Left colon (tissue), 2 donors: ENCODE measurements at regions not wholly inside any gene's neighbourhood (a gene's known extent, or its start where the extent isn't known, plus 50 kb on each side); places are given as distances from the start of the nearest gene placed in this dataset.
"Not testable (repeated sequence)": the region's sequence is repeated elsewhere in the genome, so short reads cannot be mapped to it uniquely, and the experiment has no call there.

Experiments
- ATAC-seq: fragments of 200-7000 bp; cut with Tn5 transposase; one replicate; pipeline ENCODE4 v1.9.1; 2020; ENCODE audit warnings: mild to moderate bottlenecking, moderate library complexity
- DNase-seq, 2 donors: peaks; one replicate each; pipeline ENCODE4 v3.0.0-alpha.2; 2020
- intact Hi-C, 2 donors: fragments of 100-400 bp; cut with DNase I in 1 of 2; cut with micrococcal nuclease in 1 of 2; formaldehyde crosslinking; loops; one replicate each; pipeline versions ENCODE4 v1.11.2 to v1.14.0; 2022; cut with DNase I, micrococcal nuclease
- donor health status: DM: no; HTN: no; CAD: no.
- donor health status: DM: yes; HTN: yes; CAD: no.

GRCh38 chr4:30092420-30093128 is 627.6 kb upstream of the PCDH7 start:
- intact Hi-C loops, ATAC-seq, DNase-seq: not testable (repeated sequence)

DNA sequence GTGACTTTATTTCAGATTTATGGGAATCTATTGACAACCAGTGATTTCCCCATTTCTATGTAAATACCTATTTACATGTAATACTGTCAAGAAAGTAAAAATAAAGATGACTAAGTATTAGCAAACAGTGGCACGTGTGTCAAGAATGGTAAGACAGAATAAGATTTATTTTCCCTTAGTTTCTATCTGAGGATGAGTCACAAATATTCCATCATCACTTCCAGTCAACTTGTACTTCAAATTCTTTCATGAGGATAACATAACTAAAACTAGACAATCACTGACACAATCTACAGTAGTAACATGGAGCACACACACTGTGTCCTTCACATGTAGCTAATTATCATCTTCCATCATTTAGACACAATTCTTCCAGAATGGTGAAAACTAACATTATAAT is 625.3 kb upstream of the PCDH7 start:
- ATAC-seq (no peak), DNase-seq (no peak)
- intact Hi-C loops, result no loop called here

DNA sequence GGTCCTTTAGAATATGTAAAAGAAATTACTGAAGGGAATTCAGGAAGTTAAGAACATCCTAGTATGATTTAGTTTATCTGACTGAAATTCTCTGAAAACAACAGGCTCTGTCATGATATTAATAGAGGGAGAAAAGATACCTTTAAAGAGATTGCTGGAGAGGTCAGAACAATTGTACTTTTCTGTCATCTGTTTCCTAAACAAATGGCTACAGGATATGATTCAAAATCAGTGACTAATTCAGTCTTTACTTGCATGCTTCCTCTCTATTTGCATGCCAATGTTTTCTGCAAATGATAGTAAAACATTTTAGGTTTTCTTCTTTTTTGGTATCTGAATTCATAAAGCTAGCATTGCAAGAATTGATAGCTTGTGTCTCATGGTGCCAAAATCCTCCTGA is 616.7 kb upstream of the PCDH7 start:
- intact Hi-C loops, result no loop called here
- DNase-seq (no peak), ATAC-seq (no peak)

DNA sequence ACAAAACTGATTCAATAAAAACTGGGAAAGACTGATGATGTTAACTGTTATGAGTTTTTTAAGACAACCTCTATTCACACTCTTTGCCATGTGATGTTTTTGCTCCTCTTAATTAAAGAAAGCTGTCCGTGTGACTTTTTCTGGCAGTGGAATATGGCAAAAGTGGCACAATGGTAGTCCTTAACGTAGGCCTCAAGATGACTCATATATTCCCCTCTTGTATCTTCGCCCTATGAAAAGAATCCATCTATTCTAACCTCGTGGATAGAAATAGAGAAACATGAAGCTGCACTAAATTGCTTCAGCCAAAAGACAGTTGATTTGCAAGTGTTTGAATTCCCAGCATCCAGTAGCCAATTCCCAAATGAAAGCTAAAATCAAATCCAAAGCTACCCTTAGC is 603.8 kb upstream of the PCDH7 start:
- no peak for ATAC-seq
- no peak for DNase-seq
- intact Hi-C loops, result no loop called here

GRCh38 chr4:30117433-30117832 is 602.7 kb upstream of the PCDH7 start:
- DNase-seq (no peak), ATAC-seq (no peak)
- intact Hi-C loops, result no loop called here

DNA sequence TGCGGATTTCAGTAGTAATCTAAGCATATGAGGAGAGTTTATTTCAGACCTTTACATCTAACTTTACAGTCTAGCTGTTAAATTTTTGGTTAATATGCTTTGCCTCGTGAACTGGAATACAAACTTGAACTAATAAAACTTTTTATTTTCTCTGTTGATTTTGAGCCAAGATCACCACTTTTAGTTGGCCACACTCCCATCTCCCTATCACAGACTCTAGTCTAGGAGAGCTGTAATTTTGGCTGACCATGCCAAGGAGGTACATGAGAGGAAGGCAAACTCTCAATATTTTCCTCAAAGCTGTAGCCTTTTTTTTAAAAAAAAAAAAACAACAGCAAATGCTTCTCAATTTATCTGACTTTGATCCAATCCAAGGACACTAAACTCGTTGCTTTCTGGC is 597.5 kb upstream of the PCDH7 start:
- DNase-seq, result no peak
- intact Hi-C loops, result no loop called here

DNA sequence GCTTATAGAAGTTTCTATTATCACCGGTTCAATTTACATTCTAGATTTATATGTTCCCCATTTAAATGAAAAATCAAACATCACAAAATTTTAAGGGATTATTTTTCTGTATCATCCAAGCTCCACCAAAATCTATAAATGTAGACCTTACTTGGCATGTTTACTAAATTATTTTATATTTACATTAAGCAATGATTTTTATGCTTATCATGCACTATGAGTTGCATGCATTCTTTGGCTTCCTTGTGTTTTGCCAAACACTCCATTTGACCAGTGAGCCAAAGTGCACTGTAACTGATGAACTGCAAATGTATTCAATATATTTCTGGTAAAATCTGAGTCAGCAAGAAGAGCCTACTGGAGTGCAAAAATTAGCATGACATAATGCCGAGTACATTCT is 595.5 kb upstream of the PCDH7 start:
- ATAC-seq, intact Hi-C loops, DNase-seq: not testable (repeated sequence)

More for the DNA sequence above, 597.5 kb upstream of the PCDH7 start:
- ATAC-seq, result no peak

DNA sequence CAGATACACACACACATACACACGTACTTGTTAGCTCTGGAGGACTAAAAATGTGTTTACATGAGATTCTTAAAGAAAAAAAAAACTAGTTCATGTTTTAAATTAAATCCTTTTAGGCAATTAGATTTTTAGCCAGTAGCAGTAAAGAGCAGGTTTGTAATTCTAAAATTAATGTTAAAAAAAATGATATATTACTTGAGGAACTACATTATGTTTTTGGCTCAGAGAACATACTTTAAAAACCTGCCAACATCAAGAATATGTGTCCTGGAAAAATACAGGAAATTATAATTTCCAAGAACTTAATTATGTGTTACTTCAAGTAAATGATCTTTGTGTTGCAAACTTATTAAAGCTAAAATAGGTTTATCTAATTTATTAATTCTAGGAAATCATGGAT is 594.3 kb upstream of the PCDH7 start:
- intact Hi-C loops, result no loop called here
- ATAC-seq, result no peak
- DNase-seq, result no peak

GRCh38 chr4:30126351-30126750 is 593.8 kb upstream of the PCDH7 start:
- ATAC-seq (no peak), DNase-seq (no peak)
- intact Hi-C loops, result no loop called here

DNA sequence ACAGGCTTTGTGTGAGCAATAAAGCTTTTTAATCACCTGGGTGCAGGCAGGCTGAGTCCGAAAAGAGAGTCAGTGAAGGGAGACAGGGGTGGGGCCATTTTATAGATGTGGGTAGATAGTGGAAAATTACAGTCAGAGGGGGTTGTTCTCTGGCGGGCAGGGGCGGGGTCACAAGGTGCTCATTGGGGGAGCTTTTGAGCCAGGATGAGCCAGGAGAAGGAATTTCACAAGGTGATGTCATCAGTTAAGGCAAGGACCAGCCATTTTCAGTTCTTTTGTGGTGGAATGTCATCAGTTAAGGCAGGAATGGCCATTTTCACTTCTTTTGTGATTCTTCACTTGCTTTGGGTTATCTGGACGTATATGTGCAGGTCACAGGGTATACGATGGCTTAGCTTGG is 571.3 kb upstream of the PCDH7 start:
- DNase-seq, ATAC-seq, intact Hi-C loops: not testable (repeated sequence)

- ATAC-seq, DNase-seq, intact Hi-C loops: not testable (repeated sequence)
Observed at GRCh38 chr4:30149539-30149938, 570.6 kb upstream of the PCDH7 start.

DNA sequence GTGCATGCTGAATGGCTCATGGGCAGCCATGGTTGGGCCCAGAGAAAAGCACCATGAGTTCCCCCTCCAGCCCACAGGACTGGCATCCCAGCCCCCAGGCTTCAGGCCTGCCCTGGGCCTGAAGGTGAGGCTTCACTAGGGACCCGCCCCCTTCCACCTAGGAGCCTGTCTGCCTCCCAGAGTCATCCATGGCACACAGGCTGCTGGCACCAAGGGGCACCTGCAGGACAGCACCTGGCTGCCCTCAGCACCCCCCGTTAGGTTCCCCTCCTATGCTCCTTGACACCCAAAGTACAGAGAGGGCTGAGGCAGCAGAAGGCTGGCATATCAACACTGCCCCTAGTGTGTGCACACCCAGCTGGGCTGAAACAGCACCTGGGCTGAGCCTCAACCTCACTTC is 566.7 kb upstream of the PCDH7 start:
- intact Hi-C loops, result no loop called here
- no peak for ATAC-seq
- DNase-seq, result no peak

DNA sequence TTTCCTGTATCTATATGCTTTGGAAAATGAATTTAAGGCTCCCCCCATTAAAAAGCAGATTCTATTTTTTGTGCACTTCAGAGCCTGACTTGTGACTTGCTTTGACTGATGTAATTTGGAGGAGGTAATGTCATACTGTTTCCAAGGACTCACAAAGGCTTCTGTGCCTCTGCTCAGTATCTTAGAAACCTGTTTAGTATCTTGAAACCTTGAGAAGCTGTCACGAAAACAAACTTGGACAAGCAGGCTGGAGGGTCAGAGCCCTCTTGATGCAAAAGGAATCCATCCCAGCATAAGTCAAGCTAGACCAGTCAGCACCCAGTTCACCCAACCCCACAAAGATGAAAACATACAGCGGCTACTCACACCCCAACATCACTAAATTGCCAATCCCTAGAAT is 560.0 kb upstream of the PCDH7 start:
- DNase-seq (no peak), ATAC-seq (no peak)
- intact Hi-C loops, result no loop called here

GRCh38 chr4:30172416-30172815 is 547.8 kb upstream of the PCDH7 start:
- ATAC-seq (no peak), DNase-seq (no peak)
- intact Hi-C loops, result no loop called here

DNA sequence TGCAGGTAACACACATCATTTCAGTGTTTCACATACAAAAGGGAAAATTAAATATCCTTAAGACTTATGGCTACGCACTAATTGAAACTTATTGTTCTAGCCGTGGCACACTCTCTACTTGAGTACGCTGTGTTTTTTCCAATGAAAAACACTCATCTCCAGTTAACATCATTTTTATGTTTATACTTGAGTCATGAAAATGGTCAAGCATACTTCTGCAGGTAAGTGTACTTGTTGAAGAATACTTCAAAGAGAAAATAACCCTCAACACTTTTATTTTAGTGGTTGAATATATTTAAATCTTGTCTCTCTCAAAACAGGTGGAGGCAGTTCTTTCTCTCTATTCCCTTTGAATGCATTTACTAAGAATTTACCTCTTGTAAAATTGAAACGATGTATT is 538.7 kb upstream of the PCDH7 start:
- intact Hi-C loops, result no loop called here
- DNase-seq (no peak), ATAC-seq (no peak)

GRCh38 chr4:30181918-30182317 is 538.3 kb upstream of the PCDH7 start:
- ATAC-seq, result no peak
- intact Hi-C loops, result no loop called here
- DNase-seq, result no peak

- no peak for ATAC-seq
- DNase-seq, result no peak
- intact Hi-C loops, result no loop called here
Observed at GRCh38 chr4:30182786-30183185, 537.4 kb upstream of the PCDH7 start.

DNA sequence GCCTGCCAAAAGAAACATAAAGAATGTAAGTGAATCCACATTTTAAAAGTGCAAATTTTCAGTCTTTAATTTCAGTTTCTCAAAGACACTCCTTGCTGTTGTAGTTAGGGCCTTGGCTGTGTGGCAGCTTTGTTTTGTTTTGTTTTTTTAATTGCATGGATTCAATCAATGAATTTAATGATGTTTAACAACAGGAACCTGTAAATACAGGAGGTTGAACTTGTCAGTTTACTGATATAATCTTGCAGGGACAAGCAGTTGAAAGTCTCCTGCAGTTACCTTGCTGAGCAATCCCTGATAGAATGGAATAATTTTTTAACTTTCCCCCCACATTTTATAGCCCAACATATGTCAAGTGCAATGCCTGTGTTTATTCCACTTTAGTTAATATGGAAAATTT is 528.3 kb upstream of the PCDH7 start:
- ATAC-seq (no peak), DNase-seq (no peak)
- intact Hi-C loops, result no loop called here

DNA sequence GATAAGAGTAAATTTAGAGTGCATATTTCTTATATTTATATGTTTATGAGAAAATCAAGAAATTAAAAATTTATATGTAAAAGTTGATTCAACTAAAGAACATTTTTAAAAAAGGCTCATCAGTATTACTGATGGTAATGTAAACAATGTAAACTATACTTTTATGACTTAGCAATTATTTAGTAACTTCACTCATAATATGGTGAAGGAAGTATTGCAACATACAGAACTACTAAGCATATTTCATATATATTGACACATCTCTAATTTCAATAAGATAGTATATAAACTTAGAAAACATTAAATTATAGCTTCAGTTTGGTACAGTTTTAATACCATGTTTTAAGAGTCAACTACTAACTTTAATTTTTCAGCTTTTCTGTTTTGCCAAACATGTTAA is 512.8 kb upstream of the PCDH7 start:
- intact Hi-C loops, result no loop called here
- no peak for ATAC-seq
- DNase-seq, result no peak

GRCh38 chr4:30208731-30209435 is 511.3 kb upstream of the PCDH7 start:
- no peak for ATAC-seq
- intact Hi-C loops, result no loop called here
- DNase-seq, result no peak

DNA sequence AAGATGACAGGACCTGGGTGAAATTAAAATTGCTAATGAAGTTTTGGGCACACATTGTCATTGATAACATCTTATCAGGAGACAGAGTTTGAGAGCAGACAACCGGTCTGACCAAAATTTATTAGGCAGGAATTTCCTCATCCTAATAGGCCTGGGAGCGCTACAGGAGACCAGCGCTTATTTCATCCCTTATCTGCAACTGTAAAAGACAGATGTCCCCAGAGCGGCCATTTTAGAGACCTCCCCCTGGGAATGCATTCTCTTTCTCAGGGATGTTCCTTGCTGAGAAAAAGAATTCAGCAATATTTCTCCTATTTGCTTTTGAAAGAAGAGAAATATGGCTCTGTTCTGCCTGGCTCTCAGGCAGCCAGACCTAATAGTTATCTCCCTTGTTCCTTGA is 504.2 kb upstream of the PCDH7 start:
- ATAC-seq, intact Hi-C loops, DNase-seq: not testable (repeated sequence)
